K562 (cell line): ENCODE measurements at regions not wholly inside any gene's neighbourhood (a gene's known extent, or its start where the extent isn't known, plus 50 kb on each side); places are given as distances from the start of the nearest gene placed in this dataset.

Source experiments
- CHD4 ChIP-seq: fragments of 200-600 bp; sonication (generic); IDR thresholded peaks from 3 replicates; pipeline ENCODE4 v1.6.1; 2012; ENCODE audit warnings: low read depth, mild to moderate bottlenecking, mixed read lengths, low read length, inconsistent platforms; ENCODE audit not compliant: insufficient read depth, insufficient replicate concordance, poor library complexity, severe bottlenecking
- CTBP1 ChIP-seq: fragments of 450-650 bp; IDR thresholded peaks from 2 replicates; pipeline ENCODE4 v1.6.1; 2016; ENCODE audit warnings: borderline replicate concordance
- GATAD2A ChIP-seq: fragments of 450-650 bp; IDR thresholded peaks from 2 replicates; pipeline ENCODE4 v1.6.1; 2017
- HEY1 ChIP-seq: fragments of 250-450 bp; sonication (Bioruptor Pico); IDR thresholded peaks from 2 replicates; pipeline ENCODE4 v1.5.0; 2020; ENCODE audit warnings: mild to moderate bottlenecking, moderate library complexity, borderline replicate concordance
- MAFF ChIP-seq: IDR thresholded peaks from 2 replicates; pipeline ENCODE4 v1.6.1; 2012; ENCODE audit warnings: low read length, improper control_type of control experiment
- MEF2A ChIP-seq: IDR thresholded peaks from 2 replicates; pipeline ENCODE4 v1.6.1; 2011; ENCODE audit warnings: low read depth, mild to moderate bottlenecking, low read length, moderate library complexity; ENCODE audit not compliant: control insufficient read depth
- MGA ChIP-seq: fragments of 450-650 bp; IDR thresholded peaks from 2 replicates; pipeline ENCODE4 v1.6.1; 2016; ENCODE audit warnings: mild to moderate bottlenecking, moderate library complexity
- SFPQ ChIP-seq: fragments of 200-400 bp; formaldehyde crosslinking; IDR thresholded peaks from 2 replicates; pipeline ENCODE4 v1.6.1; 2017; ENCODE audit warnings: mild to moderate bottlenecking, low read depth, low read length, moderate library complexity
- TAL1 ChIP-seq: fragments of 450-650 bp; IDR thresholded peaks from 2 replicates; pipeline ENCODE4 v1.6.1; 2016; ENCODE audit warnings: mild to moderate bottlenecking
- TEAD4 ChIP-seq, 2 experiments: sonication (generic) in 1 of 2; formaldehyde crosslinking in 1 of 2; IDR thresholded peaks; 2 replicates each; pipeline versions ENCODE4 v1.6.1 to v1.8.0; 2012 to 2022; ENCODE audit warnings: borderline replicate concordance in 1 of 2, inconsistent platforms in 1 of 2, low read length in 1 of 2, mild to moderate bottlenecking in 1 of 2, missing genetic modification reagents in 1 of 2
- TFAM ChIP-seq: fragments of 250-450 bp; sonication (Bioruptor Pico); conservative IDR thresholded peaks from 2 replicates; pipeline ENCODE4 v1.5.0; 2021; ENCODE audit warnings: mild to moderate bottlenecking, moderate library complexity
- ZBTB1 ChIP-seq: sonication (generic); formaldehyde crosslinking; IDR thresholded peaks from 2 replicates; pipeline ENCODE4 v1.8.1; 2023; ENCODE audit warnings: missing genetic modification reagents, low read depth, mild to moderate bottlenecking, borderline replicate concordance
- ZNF764 ChIP-seq: fragments of 250-450 bp; sonication (Bioruptor Pico); IDR thresholded peaks from 2 replicates; pipeline ENCODE4 v1.4.0; 2020; ENCODE audit warnings: low read depth, mild to moderate bottlenecking, moderate library complexity

DNA sequence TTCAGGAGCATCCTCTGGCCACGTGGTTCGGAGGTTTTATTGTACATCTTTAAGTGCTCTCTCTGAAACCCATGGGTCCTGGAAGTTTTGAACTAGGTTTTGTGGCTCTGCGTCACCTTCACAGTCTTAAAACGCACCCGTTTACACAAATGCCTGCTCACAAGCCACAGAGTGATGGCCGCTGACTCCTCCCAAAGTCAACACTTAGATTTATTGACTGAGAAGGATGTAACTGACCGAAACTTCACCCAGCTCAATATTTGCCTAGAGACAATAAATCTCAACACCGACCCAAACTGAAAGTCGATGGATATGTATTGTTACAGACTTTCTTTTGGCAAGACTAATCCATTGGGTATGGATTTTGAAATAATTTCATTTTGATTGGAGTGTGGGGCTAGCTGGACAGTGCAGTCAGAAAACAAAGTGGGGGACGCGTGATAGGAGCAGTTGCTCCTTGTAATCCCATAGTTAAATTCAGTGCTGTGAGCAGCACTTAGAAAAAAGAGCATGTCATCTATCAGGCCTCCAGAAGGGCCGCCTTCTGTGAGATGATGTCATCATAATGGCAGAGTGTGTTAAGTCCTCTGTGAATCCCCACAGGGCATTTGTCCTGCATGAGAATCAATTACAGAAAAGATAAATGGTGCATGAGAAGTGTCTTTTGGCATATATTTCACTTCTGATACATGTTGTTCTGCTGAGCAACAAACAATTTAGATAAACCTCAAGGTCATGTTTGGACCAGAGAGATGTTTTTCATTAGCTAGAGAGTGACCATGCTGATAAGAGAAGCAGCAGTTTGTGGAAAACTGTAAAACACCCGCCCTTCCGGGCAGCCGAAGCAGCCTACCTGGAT, 183.7 kb downstream of the INO80D start (continued):
- peak; percentile 24; the same call in 1 of the 2 replicates for TF ChIP-seq TAL1
- no peak for TF ChIP-seq MEF2A
- TF ChIP-seq MAFF: peak; percentile 51; the same call in 1 of the 2 replicates
- TF ChIP-seq ZBTB1: no peak
- TF ChIP-seq CTBP1: peak; percentile 65
- 0 out of 2 replicates have a peak, but pooled peaks have one; percentile 20 for TF ChIP-seq MGA
- TF ChIP-seq TEAD4 (IDR thresholded peaks at IDR 0.05; ENCODE audit: low read length): peak; percentile 38; the same call in 1 of the 2 replicates
- TF ChIP-seq TEAD4 (CRISPR knock-in tag; IDR thresholded peaks at IDR 0.05; ENCODE audit: borderline replicate concordance): no peak
- TF ChIP-seq GATAD2A: no peak
- TF ChIP-seq CHD4: no peak
- no peak for TF ChIP-seq ZNF764 (CRISPR knock-in tag)
- TF ChIP-seq HEY1 (CRISPR knock-in tag): no peak
- no peak for TF ChIP-seq TFAM
- no peak for TF ChIP-seq SFPQ
